ENCODE measurements at regions not wholly inside any gene's neighbourhood (a gene's known extent, or its start where the extent isn't known, plus 50 kb on each side); places are given as distances from the start of the nearest gene placed in this dataset.

- Mint-ChIP-seq H3K4me3 (ENCODE audit: unreplicated experiment) (no peak overlapping the region), H3K9me3 (ENCODE audit: unreplicated experiment) (no peaks in the 10 kb centered on the region), H3K4me1 (ENCODE audit: unreplicated experiment) (peaks cover 45% of the 10 kb centered on the region), H3K27ac (ENCODE audit: unreplicated experiment) (no peak overlapping the region), H3K27me3 (ENCODE audit: unreplicated experiment) (no peaks in the 10 kb centered on the region), H3K36me3 (ENCODE audit: unreplicated experiment) (no peaks in the 10 kb centered on the region)
- TF ChIP-seq CTCF (IDR thresholded peaks at IDR 0.05) = no peak
- peak; percentile 17 for DNase-seq (ENCODE audit: extremely low spot score, unreplicated experiment)
Measured at GRCh38 chr2:37854676-37855282, 70.3 kb upstream of the RMDN2 start.

GRCh38 chr2:37855283-37856041, 69.6 kb upstream of the RMDN2 start:
- H3K4me3 Mint-ChIP-seq (ENCODE audit: unreplicated experiment) = no peak overlapping the region
- no peak for TF ChIP-seq CTCF (IDR thresholded peaks at IDR 0.05)
- peak; percentile 51 for DNase-seq (ENCODE audit: extremely low spot score, unreplicated experiment)
- H3K27me3 Mint-ChIP-seq (ENCODE audit: unreplicated experiment) = no peaks in the 10 kb centered on the region
- no peaks in the 10 kb centered on the region for H3K9me3 Mint-ChIP-seq (ENCODE audit: unreplicated experiment)
- H3K4me1 Mint-ChIP-seq (ENCODE audit: unreplicated experiment) = peaks cover 45% of the 10 kb centered on the region
- H3K36me3 Mint-ChIP-seq (ENCODE audit: unreplicated experiment) = no peaks in the 10 kb centered on the region
- H3K27ac Mint-ChIP-seq (ENCODE audit: unreplicated experiment) = no peak overlapping the region

- DNase-seq (ENCODE audit: extremely low spot score, unreplicated experiment) = peak; percentile 68
- H3K27ac Mint-ChIP-seq (ENCODE audit: unreplicated experiment) = no peak overlapping the region
Measured at GRCh38 chr2:37856101-37856751, 68.9 kb upstream of the RMDN2 start.

DNA sequence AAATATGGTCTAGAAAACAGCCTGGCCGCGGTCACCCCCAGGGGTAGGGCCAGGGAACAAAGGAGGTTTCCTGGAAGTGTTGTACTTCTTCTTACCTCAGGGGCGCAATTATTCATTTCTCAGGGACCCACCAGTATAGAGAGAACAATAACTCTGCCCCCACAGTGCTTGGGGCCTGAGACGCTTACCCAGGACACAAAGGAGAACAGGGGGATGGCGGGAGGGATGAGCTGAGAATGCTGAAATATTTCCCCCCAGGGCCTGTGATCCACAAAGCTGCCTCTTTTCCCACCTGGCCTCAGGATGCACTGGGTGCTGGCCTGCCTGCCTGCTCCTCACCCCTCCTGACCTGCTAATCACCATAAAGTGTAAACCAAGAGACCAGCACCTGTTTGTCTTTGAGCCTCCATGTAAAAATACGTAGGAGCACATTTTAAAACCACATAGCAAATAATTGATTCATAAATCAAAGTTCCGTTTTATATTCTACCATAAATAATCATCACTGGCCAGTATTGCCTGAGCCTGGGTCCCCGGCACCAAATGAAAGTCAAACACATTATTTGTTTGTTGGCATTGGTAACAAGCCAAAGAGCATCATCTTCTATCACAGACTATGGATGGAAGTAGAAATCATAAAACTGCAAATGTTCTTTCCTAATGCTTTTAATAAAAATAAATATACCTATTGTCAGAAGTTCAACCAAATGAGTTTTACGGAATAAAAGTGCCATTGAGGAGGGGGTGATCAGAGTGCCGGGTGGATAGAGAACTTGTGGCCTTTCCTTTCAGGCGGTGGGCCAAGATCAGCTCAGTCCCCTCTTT, 67.3 kb upstream of the RMDN2 start:
- peak overlapping the region; percentile 81 for H3K27ac Mint-ChIP-seq (ENCODE audit: unreplicated experiment)
- no peaks in the 10 kb centered on the region for H3K27me3 Mint-ChIP-seq (ENCODE audit: unreplicated experiment)
- no peaks in the 10 kb centered on the region for H3K36me3 Mint-ChIP-seq (ENCODE audit: unreplicated experiment)
- no peaks in the 10 kb centered on the region for H3K9me3 Mint-ChIP-seq (ENCODE audit: unreplicated experiment)
- no peak overlapping the region for H3K4me3 Mint-ChIP-seq (ENCODE audit: unreplicated experiment)
- peak; percentile 53 for DNase-seq (ENCODE audit: extremely low spot score, unreplicated experiment)
- peaks cover 36% of the 10 kb centered on the region for H3K4me1 Mint-ChIP-seq (ENCODE audit: unreplicated experiment)
- TF ChIP-seq CTCF (IDR thresholded peaks at IDR 0.05) = no peak

More at GRCh38 chr2:37856101-37856751, 68.9 kb upstream of the RMDN2 start:
- no peaks in the 10 kb centered on the region for H3K9me3 Mint-ChIP-seq (ENCODE audit: unreplicated experiment)
- peaks cover 45% of the 10 kb centered on the region for H3K4me1 Mint-ChIP-seq (ENCODE audit: unreplicated experiment)
- H3K27me3 Mint-ChIP-seq (ENCODE audit: unreplicated experiment) = no peaks in the 10 kb centered on the region
- no peak for TF ChIP-seq CTCF (IDR thresholded peaks at IDR 0.05)
- no peak overlapping the region for H3K4me3 Mint-ChIP-seq (ENCODE audit: unreplicated experiment)
- no peaks in the 10 kb centered on the region for H3K36me3 Mint-ChIP-seq (ENCODE audit: unreplicated experiment)
